NCI-H1436 treated with DMSO at 0.1 percent for 48 hours (cell line): ENCODE measurements at regions not wholly inside any gene's neighbourhood (a gene's known extent, or its start where the extent isn't known, plus 50 kb on each side); places are given as distances from the start of the nearest gene placed in this dataset.

Experiments
- DNase-seq: peaks from one replicate; lab custom pipeline; 2025; lab: John Stamatoyannopoulos, UW

- no peak for DNase-seq
Measured at GRCh38 chr5:159819591-159820411, 96.5 kb upstream of the ADRA1B start.

DNA sequence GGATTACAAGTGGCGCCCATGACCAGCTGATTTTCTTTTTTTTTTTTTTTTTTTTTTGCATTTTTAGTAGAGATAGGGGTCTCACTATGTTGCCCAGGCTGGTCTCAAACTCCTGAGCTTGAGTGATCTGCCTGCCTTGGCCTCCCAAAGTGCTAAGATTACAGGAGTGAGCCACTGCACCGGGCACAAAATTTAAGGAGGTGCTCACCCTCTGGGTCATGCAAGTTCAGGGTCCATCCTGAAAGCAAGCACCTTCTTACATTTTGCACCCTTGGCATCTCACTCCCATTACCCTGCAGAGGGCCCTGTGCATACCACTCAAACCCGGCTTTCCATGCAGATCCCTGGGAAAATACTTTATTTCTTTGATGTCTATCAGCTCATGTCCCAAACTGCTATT lies 95.6 kb upstream of the ADRA1B start:
- no peak for DNase-seq

- no peak for DNase-seq
Measured at GRCh38 chr5:159821461-159821940, 94.8 kb upstream of the ADRA1B start.

GRCh38 chr5:159824188-159825161 lies 91.8 kb upstream of the ADRA1B start:
- no peak for DNase-seq

DNA sequence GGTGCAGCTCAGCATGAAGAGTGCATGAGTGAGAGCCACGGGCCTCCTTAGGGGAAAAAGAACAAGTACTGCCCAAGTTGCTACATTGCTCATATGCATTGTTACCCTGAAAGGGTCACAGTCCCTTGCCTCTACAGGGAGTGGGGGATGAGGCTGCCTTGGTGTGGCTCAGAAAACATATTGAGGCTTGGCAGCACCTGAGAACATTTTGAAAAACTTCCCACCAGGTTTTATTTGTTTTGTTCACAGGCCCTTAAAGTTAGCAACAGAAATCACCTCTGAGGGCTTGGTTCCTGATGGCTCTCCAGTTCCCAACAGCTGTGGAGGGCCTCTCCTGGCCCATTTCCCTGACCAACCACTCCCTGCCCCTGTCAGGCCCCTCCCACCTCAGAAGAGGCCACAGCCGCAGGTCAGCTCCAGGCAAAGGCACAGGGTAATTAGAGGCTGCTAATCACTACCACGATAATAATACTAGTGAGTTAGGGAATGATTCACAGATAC lies 90.7 kb upstream of the ADRA1B start:
- no peak for DNase-seq

GRCh38 chr5:159826351-159827214 lies 89.7 kb upstream of the ADRA1B start:
- no peak for DNase-seq

- DNase-seq, result no peak
Measured at GRCh38 chr5:159827861-159828260, 88.4 kb upstream of the ADRA1B start.

- no peak for DNase-seq
Measured at GRCh38 chr5:159832073-159832472, 84.2 kb upstream of the ADRA1B start.

DNA sequence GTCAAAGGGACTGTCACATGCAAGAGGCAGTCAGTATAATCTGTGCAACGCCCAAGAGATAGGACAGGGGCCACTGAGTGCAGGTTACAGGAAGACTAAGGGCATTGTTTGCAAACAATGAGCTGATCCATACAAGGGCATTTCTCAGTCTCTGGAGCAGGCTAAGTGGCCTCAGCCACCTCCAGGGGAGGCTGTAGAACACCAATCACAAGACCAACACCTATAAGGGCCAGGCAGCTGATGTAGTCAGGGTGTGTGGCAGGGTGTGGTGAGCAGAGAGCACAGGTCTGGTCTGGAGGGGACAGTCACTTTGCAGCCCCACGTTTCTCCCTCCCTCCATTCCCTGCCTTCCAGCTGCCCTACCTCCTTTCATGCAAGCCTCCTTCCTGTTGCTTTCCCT lies 83.2 kb upstream of the ADRA1B start:
- DNase-seq, result no peak

DNA sequence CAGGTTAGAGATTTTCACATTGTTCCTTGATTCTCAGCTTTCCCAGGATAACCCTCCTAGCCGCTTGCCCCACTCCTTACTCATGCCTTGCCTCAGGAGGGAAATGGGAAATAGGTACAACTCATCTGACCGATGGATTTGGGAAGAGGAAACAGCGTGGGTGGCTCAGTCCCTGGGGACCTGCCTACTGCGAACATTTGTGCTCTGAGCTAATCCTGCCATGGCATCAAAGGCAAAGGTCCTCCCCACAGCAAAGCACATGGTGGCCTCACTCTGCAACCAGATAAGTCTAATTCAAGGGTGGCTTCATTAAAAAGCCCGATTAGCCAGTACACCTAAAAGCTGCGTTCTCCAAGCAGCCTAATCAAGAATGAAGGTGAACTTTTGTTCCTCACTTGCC lies 82.4 kb upstream of the ADRA1B start:
- DNase-seq, result no peak

DNA sequence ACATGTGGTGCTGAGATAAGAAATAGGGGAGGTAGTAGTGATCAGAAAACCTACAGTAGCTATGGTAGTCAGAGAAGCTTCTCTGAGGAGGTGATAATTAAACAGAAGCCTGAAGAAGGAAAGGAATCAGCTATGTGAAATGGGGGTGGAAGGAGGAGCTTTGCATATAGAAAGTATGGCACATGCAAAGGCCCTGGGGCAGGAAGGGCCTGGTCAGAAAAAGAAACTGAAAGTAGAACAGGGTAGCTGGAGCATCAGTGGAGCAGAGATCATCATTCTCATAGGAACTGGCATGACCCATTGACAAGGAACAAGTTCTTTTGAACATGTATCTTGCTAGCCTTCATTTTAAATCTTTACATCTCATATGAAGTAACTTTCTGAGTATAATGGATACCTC lies 80.7 kb upstream of the ADRA1B start:
- DNase-seq, result no peak

GRCh38 chr5:159836691-159837090 lies 79.6 kb upstream of the ADRA1B start:
- no peak for DNase-seq

DNA sequence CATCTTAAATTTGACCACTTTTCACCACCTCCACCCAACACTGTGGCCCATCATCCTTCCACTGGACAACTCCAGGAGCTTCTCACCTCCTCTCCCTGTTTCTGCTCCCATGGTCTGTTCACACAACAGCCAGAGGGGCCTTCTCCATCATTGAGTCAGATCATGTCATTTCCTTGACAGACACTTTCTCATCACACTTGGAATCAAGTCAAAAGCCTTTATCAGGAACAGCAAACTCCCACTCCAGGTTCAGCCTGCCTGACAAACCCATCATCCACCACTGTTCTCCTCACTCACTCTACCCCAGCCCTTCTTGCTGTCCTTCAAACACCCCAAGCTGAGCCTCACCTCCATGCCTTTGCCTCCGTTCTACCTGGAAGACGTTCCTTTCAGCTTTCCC lies 78.4 kb upstream of the ADRA1B start:
- DNase-seq, result no peak

GRCh38 chr5:159838551-159839222 lies 77.6 kb upstream of the ADRA1B start:
- no peak for DNase-seq

GRCh38 chr5:159844267-159845121 lies 71.8 kb upstream of the ADRA1B start:
- no peak for DNase-seq

GRCh38 chr5:159849437-159850083 lies 66.7 kb upstream of the ADRA1B start:
- no peak for DNase-seq

DNA sequence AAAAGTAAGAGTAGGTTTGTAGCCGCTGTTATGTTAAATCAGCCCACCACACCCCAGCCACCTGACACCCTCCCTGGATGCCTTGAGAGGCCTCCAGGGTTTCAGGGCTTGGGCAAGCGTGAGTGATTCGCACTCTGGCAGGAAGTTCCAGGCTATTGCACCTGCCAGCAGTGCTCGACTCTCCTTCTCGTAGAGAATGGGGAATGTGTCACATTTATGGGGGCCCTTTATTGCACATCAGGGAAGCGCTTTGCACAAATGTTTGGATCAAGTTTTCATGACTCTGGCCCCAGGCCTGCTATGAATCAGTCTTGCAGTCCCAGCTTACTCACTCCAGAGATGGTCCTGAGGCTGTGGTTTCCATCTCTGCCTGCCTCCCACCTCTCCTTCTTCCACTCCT lies 66.1 kb upstream of the ADRA1B start:
- no peak for DNase-seq

DNA sequence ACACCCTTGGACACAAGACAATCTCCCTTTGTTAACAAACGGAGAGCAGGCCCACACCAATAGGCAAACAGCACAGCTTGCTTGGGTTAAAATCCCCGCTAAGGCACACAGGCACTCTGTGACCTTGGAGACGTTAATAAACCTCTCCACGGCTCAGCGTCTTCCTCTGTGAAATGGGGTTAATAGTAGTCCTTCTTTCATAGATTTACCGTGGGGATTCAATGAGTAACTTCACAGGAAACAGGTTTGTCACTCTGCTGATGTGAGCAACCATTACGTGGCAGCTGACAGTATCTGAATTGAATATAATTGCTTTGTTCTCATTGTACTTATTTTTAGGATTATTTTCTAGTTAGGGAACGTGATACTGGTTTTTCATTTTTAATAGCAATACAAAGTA lies 65.2 kb upstream of the ADRA1B start:
- DNase-seq, result no peak

DNA sequence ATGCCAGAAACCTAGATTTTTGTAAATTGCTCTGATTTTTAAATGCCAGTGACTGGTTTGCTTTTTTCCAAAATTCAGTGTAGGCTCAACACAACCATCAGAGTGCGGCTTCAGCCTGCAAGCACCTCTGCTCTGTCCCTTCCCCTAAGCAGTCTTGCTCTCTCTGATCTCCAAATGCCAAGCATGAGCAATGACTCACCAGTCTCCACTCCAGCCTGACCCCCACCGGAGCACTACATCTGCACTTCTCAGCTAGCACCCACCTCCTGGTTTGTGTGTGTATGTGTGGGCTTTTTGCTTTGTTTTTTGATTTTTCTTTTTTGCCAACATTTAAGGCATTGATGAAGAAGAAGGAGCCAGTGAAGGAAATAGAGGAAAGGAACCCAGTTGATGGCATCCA lies 61.4 kb upstream of the ADRA1B start:
- no peak for DNase-seq
